IPS-NIHi11 (cell line): ENCODE measurements at regions not wholly inside any gene's neighbourhood (a gene's known extent, or its start where the extent isn't known, plus 50 kb on each side); places are given as distances from the start of the nearest gene placed in this dataset.

Source experiments
- DNase-seq: peaks from one replicate; pipeline ENCODE4 v3.0.0; 2012; ENCODE audit warnings: mixed read lengths, low spot score

- DNase-seq: no peak
Measured at GRCh38 chr11:15772981-15773380, 583.4 kb downstream of the SOX6 start.

DNA sequence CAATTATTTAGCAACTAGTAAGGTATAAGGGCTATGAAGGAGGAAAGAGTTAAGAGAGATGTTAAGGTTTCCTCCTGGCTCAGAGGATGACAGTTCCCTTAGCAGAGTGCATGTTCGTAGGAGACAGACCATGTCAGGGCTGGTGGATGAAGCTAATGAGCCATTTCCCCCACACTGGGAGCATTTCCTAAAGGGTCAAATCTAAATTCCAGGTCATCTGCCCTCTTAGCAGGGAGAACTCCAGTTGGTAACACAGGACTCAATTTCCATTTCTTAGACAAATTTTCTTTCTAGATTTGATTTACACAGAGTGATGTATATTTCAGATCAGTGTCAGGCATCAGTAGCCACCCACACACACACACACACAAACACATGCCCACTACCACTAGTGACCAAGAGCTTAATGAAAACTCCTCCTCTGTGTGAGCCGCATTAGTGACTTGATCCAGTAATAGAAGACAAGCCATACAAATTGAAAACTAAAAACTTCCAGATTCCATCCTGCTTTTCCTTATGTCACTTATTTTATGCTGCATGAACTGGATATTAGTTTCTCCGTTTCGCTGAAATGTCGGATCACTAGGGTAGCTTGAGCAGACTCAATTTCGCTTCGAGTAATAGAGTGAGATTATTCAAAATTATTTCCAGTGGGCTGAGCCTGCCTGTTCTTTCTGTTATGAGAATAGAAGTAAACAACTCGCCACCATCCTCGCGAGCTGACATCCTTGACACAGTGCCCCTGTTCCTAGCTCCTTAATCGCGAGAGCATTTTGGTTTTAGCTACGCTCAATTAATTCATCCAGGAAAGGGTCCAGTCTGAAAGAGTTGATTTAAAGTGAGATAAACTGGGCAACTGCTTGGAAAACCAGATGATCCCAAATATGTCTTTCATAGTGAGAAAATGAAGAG lies 582.6 kb downstream of the SOX6 start:
- no peak for DNase-seq

GRCh38 chr11:15774388-15774939 lies 581.9 kb downstream of the SOX6 start:
- DNase-seq: no peak

DNA sequence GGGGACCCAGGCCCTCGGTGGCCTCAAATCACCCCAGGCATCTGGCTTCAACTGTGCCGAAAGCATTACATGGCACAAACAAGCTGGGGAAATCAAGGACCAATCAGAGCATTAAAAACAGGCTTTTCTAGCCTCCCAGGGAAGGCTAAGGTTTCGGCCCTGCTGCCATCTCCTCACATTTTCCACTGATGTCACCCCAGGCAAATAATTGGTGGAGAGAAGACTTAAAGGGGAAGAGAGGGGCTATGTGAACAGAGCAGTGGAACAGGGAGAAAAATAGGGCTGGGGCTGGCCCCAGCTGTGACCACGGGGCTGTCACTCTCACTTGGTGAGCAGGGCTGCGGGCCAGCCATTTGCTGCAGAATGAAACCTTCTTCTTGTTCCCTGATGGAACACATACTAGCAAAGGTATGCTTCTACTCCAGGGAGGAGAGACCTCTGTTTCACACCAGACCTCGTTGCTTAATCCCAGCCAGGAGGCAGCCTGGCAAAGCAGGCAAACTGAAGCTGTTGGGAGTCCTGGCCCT lies 581.3 kb downstream of the SOX6 start:
- no peak for DNase-seq

- no peak for DNase-seq
Measured at GRCh38 chr11:15775797-15776196, 580.5 kb downstream of the SOX6 start.

- DNase-seq: no peak
Measured at GRCh38 chr11:15776366-15776765, 580.0 kb downstream of the SOX6 start.

DNA sequence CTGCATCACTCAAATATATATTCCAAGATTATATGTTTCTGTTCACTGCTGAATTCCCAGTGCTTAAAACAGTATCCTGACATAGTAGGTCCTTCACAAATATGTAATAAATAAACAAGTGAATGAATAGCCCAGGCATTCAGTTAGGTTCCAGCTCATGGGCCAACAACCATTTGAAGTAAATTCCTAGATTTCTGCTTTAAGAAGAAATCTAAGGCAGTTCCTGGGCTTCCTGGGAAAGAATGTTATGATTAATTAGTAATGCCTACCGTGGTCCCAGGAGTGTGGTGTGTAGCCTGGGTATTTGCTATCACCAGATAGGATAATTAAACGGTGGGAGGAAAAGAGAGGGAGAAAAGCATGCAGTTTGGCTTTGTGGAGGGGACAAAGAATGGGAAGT lies 576.8 kb downstream of the SOX6 start:
- DNase-seq: no peak

- no peak for DNase-seq
Measured at GRCh38 chr11:15780382-15780781, 576.0 kb downstream of the SOX6 start.

- DNase-seq: no peak
Measured at GRCh38 chr11:15780837-15781236, 575.5 kb downstream of the SOX6 start.

DNA sequence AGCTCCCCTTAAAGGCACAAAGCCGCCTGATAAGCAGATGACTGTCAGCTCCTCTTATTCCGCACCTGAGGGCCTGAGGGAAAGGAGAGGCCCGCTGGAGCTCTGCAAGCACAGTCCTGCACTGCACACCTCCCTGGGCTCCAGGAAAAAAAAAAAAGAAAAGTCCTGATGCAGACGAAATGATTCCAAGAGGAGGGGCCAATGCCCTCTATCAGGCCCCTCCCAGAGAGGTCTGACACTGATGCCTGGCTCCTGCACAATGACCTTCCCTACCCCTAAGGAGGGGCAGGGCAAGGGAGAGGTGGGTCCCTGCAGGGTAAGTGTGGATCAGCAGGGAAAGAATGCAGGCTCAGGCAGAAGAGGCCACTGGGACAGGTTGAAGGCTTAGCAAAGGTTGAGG lies 572.7 kb downstream of the SOX6 start:
- peak; percentile 42 for DNase-seq

GRCh38 chr11:15793043-15793996 lies 563.0 kb downstream of the SOX6 start:
- no peak for DNase-seq

DNA sequence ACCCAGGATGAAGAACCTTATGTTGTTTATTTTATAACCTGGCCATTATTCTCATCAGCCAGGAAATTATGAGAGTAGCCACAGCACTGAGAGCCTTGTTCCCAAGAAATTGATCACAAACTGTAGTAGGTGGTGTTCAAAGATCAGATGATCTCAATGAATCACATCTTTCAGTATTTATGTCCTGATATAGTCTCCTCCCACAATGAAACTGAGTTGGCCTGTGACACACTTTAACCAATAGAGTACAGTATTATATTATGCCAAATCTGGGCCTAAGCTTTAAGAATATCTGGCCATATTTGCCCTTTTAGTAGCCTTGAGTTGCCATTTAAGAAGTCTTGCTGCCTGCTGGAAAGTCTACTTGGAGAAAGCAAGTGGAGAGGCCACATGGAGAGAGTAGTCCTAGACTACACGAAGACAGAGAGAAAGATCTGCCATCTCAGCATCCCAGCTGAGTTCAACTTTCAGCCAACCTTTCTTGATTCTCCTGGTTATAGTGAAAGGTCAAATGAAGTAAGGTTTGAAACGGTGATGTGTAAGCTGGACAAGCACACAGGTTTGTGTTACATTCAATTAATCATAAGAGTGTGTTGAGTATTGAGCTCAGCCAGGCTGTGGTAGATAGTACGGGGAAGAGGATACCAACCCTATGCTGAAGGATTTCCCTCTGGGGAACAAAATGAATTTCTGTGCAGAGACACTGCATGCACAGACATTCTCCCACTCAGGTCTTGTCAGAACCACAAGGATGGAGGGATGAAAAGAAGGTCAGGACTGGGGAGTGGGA lies 561.8 kb downstream of the SOX6 start:
- no peak for DNase-seq

GRCh38 chr11:15795378-15795777 lies 561.0 kb downstream of the SOX6 start:
- no peak for DNase-seq

- no peak for DNase-seq
Measured at GRCh38 chr11:15800111-15800800, 556.1 kb downstream of the SOX6 start.

DNA sequence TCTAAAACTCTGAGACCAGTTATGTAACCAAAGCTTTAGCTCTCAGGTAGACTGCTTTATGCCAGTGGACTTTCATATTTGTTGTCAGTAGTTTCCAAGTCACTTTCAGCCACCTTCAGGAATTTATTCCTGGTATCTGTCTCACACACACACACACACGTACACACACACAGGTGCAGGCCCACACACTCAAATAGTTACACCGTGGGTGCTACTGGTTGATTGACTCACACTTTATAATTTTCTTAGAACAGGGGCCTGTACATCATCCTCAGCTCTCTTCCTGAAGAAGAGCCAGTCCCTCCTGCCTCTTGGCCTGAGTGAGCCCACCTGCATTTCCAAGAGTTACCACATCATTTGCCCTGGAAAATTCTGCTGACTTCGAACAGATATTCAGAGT lies 555.2 kb downstream of the SOX6 start:
- no peak for DNase-seq

DNA sequence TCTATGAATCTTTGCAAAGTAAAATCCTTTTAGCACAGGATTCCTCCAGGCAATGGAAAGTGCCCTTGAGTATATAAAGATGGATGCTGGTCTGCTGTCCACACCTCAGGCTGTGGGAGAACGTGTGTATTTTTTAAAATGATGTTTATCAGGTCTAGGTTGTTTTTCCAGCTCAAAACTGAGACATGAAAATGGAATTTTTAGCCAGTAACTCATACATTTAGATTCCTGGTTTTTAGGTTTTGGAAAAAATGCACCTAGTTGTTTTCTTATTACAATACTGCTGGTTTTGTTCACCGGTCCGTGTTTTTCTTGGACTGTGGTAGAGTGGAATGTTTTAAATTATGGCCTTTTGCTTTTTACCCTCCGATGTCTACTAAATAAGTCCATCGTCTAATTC lies 554.7 kb downstream of the SOX6 start:
- no peak for DNase-seq

DNA sequence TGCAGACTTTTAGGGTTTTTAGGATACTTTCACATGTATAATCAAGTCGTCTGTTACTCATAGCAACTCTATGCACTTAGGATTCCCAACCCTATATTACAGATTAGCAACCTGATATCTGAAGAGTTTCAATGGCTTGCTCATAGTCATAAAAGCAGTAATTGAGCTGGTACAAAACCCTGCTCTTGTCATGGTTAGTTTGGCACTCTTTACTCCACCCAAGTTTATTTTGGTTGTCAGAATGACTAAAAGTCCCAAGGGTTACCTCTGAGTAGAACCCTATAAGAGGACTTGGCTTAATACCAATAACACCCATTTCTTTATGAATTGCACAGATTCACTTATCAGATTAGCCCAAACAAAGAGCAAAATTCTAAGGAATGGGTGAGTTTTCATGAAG lies 550.6 kb downstream of the SOX6 start:
- DNase-seq: no peak

DNA sequence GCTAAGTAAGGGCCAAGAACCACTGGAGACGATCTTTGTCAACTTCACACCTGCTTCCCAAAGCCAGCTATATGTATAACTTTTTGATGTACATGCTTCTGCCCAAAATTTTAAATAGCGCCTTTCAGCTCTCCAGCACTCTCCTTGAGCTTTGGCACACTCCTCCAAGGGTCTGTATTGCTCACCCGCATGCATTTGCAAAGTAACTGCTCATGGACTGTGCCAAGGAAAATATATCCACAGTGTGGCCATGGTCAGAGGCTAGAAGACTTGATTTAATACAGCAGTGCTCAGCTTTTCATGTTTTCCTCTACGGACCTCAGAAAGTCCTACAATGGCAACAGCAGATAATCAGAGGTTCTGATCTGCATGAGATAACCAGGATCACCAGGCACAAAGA lies 550.1 kb downstream of the SOX6 start:
- DNase-seq: no peak

GRCh38 chr11:15807827-15808226 lies 548.5 kb downstream of the SOX6 start:
- no peak for DNase-seq

GRCh38 chr11:15810082-15810481 lies 546.3 kb downstream of the SOX6 start:
- no peak for DNase-seq

DNA sequence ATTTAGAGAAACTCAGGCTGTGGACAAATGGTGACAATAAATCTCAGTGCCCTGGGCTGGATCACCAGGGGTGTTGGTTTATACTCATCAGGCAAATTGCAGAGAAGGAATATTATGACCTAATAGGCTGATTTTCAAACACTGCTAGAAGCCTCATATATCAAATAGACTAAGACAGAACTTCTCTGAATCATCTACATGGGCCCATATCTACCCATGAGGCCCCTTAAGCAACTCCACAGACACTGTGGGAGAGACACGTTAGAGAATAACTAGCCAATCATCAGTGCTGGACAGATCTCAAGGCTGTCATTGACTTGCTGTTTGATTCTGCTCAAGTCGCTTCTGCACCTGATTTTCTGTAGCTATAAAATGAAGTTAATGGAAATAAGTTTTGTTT lies 545.8 kb downstream of the SOX6 start:
- DNase-seq: no peak
